Fibroblast of lung (primary cell): ENCODE measurements at regions not wholly inside any gene's neighbourhood (a gene's known extent, or its start where the extent isn't known, plus 50 kb on each side); places are given as distances from the start of the nearest gene placed in this dataset.

ENCODE experiments used
- DNase-seq, 2 donors: peaks; one replicate each; pipeline versions ENCODE4 v3.0.0 to v3.0.0-alpha.2; 2010; ENCODE audit warnings: low read depth in 2 of 2
- H2AFZ ChIP-seq: 2 replicates; pipeline ENCODE4 v1.5.1; 2012; ENCODE audit warnings: low read length, control low read depth, inconsistent platforms
- H3K27ac ChIP-seq: 2 replicates; pipeline ENCODE4 v1.5.1; 2011; ENCODE audit warnings: low read length, control low read depth; ENCODE audit not compliant: insufficient read depth
- H3K27me3 ChIP-seq: 2 replicates; pipeline ENCODE4 v1.5.1; 2011; ENCODE audit warnings: mild to moderate bottlenecking, low read length; ENCODE audit not compliant: control insufficient read depth, insufficient read depth
- H3K36me3 ChIP-seq: 2 replicates; pipeline ENCODE4 v1.5.1; 2011; ENCODE audit warnings: low read length; ENCODE audit not compliant: control insufficient read depth, insufficient read depth
- H3K4me1 ChIP-seq: 2 replicates; pipeline ENCODE4 v1.5.1; 2011; ENCODE audit warnings: low read length; ENCODE audit not compliant: control insufficient read depth, insufficient read depth; ENCODE audit errors: extremely low read depth
- H3K4me2 ChIP-seq: 2 replicates; pipeline ENCODE4 v1.5.1; 2011; ENCODE audit warnings: low read length, control low read depth; ENCODE audit not compliant: insufficient read depth; ENCODE audit errors: extremely low read depth
- H3K4me3 ChIP-seq, 4 experiments: fragments of 200-600 bp in 1 of 4; sonication (generic) in 1 of 4; replicated peaks in 1 of 4; 2 replicates each; pipeline ENCODE4 v1.5.1; 2011 to 2016; ENCODE audit warnings: low read length in 4 of 4, low read depth in 3 of 4, mild to moderate bottlenecking in 3 of 4, control low read depth in 2 of 4, inconsistent platforms in 1 of 4, mixed read lengths in 1 of 4; ENCODE audit not compliant: insufficient read depth in 1 of 4; ENCODE audit errors: control extremely low read depth in 1 of 4
- H3K79me2 ChIP-seq: 2 replicates; pipeline ENCODE4 v1.5.1; 2012; ENCODE audit warnings: mild to moderate bottlenecking, low read length, inconsistent platforms; ENCODE audit not compliant: control insufficient read depth, insufficient read depth
- H3K9ac ChIP-seq: 2 replicates; pipeline ENCODE4 v1.5.1; 2011; ENCODE audit warnings: mild to moderate bottlenecking, low read length, control low read depth; ENCODE audit not compliant: insufficient read depth
- H3K9me3 ChIP-seq: 2 replicates; pipeline ENCODE4 v1.5.1; 2012; ENCODE audit warnings: low read depth, low read length; ENCODE audit not compliant: control insufficient read depth, insufficient read depth
- H4K20me1 ChIP-seq: 2 replicates; pipeline ENCODE4 v1.5.1; 2011; ENCODE audit warnings: low read length; ENCODE audit not compliant: control insufficient read depth, insufficient read depth; ENCODE audit errors: extremely low read depth
- CTCF ChIP-seq, 2 donors: IDR thresholded peaks in 1 of 2; conservative IDR thresholded peaks in 1 of 2; 1 replicate in 1 of 2; 2 replicates in 1 of 2; pipeline ENCODE4 v1.5.1; 2011 to 2012; ENCODE audit warnings: low read length in 2 of 2, control low read depth in 1 of 2, inconsistent platforms in 1 of 2, low read depth in 1 of 2, mild to moderate bottlenecking in 1 of 2
- EZH2 ChIP-seq: IDR thresholded peaks from 2 replicates; pipeline ENCODE4 v1.5.1; 2012; ENCODE audit warnings: low read length, control low read depth, mild to moderate bottlenecking; ENCODE audit errors: missing control alignments

- no peak overlapping the region for H3K4me3 ChIP-seq
- no peaks in the 10 kb centered on the region for H3K36me3 ChIP-seq
- no peak overlapping the region for H2AFZ ChIP-seq
- H3K79me2 ChIP-seq, result no peaks in the 10 kb centered on the region
- H4K20me1 ChIP-seq, result no peaks in the 10 kb centered on the region
- no peaks in the 10 kb centered on the region for H3K9me3 ChIP-seq
- TF ChIP-seq CTCF (conservative IDR thresholded peaks at IDR 0.05 in 1 of 2, IDR thresholded peaks at IDR 0.05 in 1 of 2; ENCODE audit: low read depth in 1 of 2, low read length in 2 of 2) (no peak), EZH2 (no peak)
- no peak overlapping the region for H3K27ac ChIP-seq
- H3K4me2 ChIP-seq, result no peak overlapping the region
- H3K9ac ChIP-seq, result no peak overlapping the region
- peak in 1 of 2 donors; percentile 60 for DNase-seq
- H3K4me1 ChIP-seq, result peaks cover 19% of the 10 kb centered on the region
- no peaks in the 10 kb centered on the region for H3K27me3 ChIP-seq
These were observed 132.6 kb downstream of the CEBPB start for GRCh38 chr20:50323209-50323608.

GRCh38 chr20:50323777-50324775 is 133.4 kb downstream of the CEBPB start:
- TF ChIP-seq EZH2 (no peak), CTCF (conservative IDR thresholded peaks at IDR 0.05 in 1 of 2, IDR thresholded peaks at IDR 0.05 in 1 of 2; ENCODE audit: low read depth in 1 of 2, low read length in 2 of 2) (no peak)
- Histone ChIP-seq H3K36me3 (no peaks in the 10 kb centered on the region), H3K9ac (no peak overlapping the region), H3K27me3 (no peaks in the 10 kb centered on the region), H3K4me1 (peaks cover 19% of the 10 kb centered on the region), H3K79me2 (no peaks in the 10 kb centered on the region), H2AFZ (no peak overlapping the region), H3K4me3 (no peak overlapping the region), H4K20me1 (no peaks in the 10 kb centered on the region), H3K4me2 (no peak overlapping the region), H3K27ac (no peak overlapping the region), H3K9me3 (no peaks in the 10 kb centered on the region)
- no peak for DNase-seq

- Histone ChIP-seq H4K20me1 (no peaks in the 10 kb centered on the region), H3K9me3 (no peaks in the 10 kb centered on the region), H3K36me3 (no peaks in the 10 kb centered on the region), H3K4me3 (no peak overlapping the region), H3K27me3 (no peaks in the 10 kb centered on the region), H3K9ac (no peak overlapping the region), H3K27ac (no peak overlapping the region), H3K4me1 (peaks cover 19% of the 10 kb centered on the region), H2AFZ (no peak overlapping the region), H3K4me2 (no peak overlapping the region), H3K79me2 (no peaks in the 10 kb centered on the region)
- no peak for TF ChIP-seq EZH2
- no peak for TF ChIP-seq CTCF (conservative IDR thresholded peaks at IDR 0.05 in 1 of 2, IDR thresholded peaks at IDR 0.05 in 1 of 2; ENCODE audit: low read depth in 1 of 2, low read length in 2 of 2)
- no peak for DNase-seq
These were observed 134.6 kb downstream of the CEBPB start for GRCh38 chr20:50325215-50325614.
